ENCODE measurements at regions not wholly inside any gene's neighbourhood (a gene's known extent, or its start where the extent isn't known, plus 50 kb on each side); places are given as distances from the start of the nearest gene placed in this dataset.

- ChIA-PET POLR2A (ENCODE audit: low non-redundant PET) (no interaction called here), CTCF (no interaction called here)
- no peak for DNase-seq (ENCODE audit: low spot score)
- Histone ChIP-seq H3K4me3 (ENCODE audit: low read depth, low read length, poor library complexity, severe bottlenecking) (no peak overlapping the region), H3K4me1 (ENCODE audit: insufficient read depth, low read length, poor library complexity, severe bottlenecking) (no peaks in the 10 kb centered on the region), H3K36me3 (ENCODE audit: insufficient read depth, low read length, poor library complexity, severe bottlenecking) (no peaks in the 10 kb centered on the region), H3K27me3 (replicated peaks; ENCODE audit: insufficient read depth, low read depth, low read length, poor library complexity) (peaks cover 3% of the 10 kb centered on the region), H3K9me3 (ENCODE audit: low read depth, low read length, poor library complexity, severe bottlenecking) (no peaks in the 10 kb centered on the region), H3K27ac (ENCODE audit: low read depth, low read length, poor library complexity, severe bottlenecking) (no peak overlapping the region)
- intact Hi-C loops (cut with micrococcal nuclease; ENCODE audit: unreplicated experiment), result no loop called here
- BruUV-seq (replicated peaks), result no TSS peak
- TF ChIP-seq EZH2 (IDR thresholded peaks at IDR 0.05; ENCODE audit: borderline replicate concordance, low read depth, low read length, poor library complexity, severe bottlenecking), result no peak
- no peak for TF ChIP-seq CTCF (conservative IDR thresholded peaks at IDR 0.05; ENCODE audit: low read depth, low read length)
These were observed 458.5 kb downstream of the LMO7 start for GRCh38 chr13:76094645-76095044.

GRCh38 chr13:76091076-76091475, 454.9 kb downstream of the LMO7 start:
- H3K4me1 ChIP-seq (ENCODE audit: insufficient read depth, low read length, poor library complexity, severe bottlenecking), result no peaks in the 10 kb centered on the region
- H3K4me3 ChIP-seq (ENCODE audit: low read depth, low read length, poor library complexity, severe bottlenecking), result no peak overlapping the region
- no peaks in the 10 kb centered on the region for H3K36me3 ChIP-seq (ENCODE audit: insufficient read depth, low read length, poor library complexity, severe bottlenecking)
- no peak for DNase-seq (ENCODE audit: low spot score)
- intact Hi-C loops (cut with micrococcal nuclease; ENCODE audit: unreplicated experiment), result no loop called here
- H3K9me3 ChIP-seq (ENCODE audit: low read depth, low read length, poor library complexity, severe bottlenecking), result peaks cover 5% of the 10 kb centered on the region
- BruUV-seq (replicated peaks), result no TSS peak
- no peak for TF ChIP-seq CTCF (conservative IDR thresholded peaks at IDR 0.05; ENCODE audit: low read depth, low read length)
- TF ChIP-seq EZH2 (IDR thresholded peaks at IDR 0.05; ENCODE audit: borderline replicate concordance, low read depth, low read length, poor library complexity, severe bottlenecking), result no peak
- CTCF ChIA-PET, result no interaction called here
- H3K27ac ChIP-seq (ENCODE audit: low read depth, low read length, poor library complexity, severe bottlenecking), result no peak overlapping the region
- H3K27me3 ChIP-seq (replicated peaks; ENCODE audit: insufficient read depth, low read depth, low read length, poor library complexity), result no peaks in the 10 kb centered on the region
- POLR2A ChIA-PET (ENCODE audit: low non-redundant PET), result no interaction called here

DNA sequence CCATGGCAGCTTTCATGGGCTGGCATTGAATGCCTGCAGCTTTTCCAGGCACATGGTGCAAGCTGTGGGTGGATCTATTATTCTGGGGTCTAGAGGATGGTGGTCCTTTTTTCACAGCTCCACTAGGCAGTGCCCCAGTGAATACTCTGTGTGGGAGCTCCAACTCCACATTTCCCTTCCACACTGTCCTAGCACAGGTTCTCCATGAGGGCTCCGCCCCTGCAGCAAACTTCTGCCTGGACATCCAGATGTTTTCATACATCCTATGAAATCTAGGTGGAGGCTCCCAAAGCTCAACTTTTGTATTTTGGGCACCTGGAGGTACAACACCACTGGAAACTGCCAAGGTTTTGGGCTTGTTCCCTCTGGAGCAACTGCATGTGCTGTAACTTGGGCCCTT, 450.6 kb downstream of the LMO7 start:
- intact Hi-C loops (cut with micrococcal nuclease; ENCODE audit: unreplicated experiment), result no loop called here
- Histone ChIP-seq H3K36me3 (ENCODE audit: insufficient read depth, low read length, poor library complexity, severe bottlenecking) (no peaks in the 10 kb centered on the region), H3K9me3 (ENCODE audit: low read depth, low read length, poor library complexity, severe bottlenecking) (peaks cover 5% of the 10 kb centered on the region), H3K27me3 (replicated peaks; ENCODE audit: insufficient read depth, low read depth, low read length, poor library complexity) (no peaks in the 10 kb centered on the region), H3K4me1 (ENCODE audit: insufficient read depth, low read length, poor library complexity, severe bottlenecking) (no peaks in the 10 kb centered on the region), H3K4me3 (ENCODE audit: low read depth, low read length, poor library complexity, severe bottlenecking) (no peak overlapping the region), H3K27ac (ENCODE audit: low read depth, low read length, poor library complexity, severe bottlenecking) (no peak overlapping the region)
- ChIA-PET CTCF (no interaction called here), POLR2A (ENCODE audit: low non-redundant PET) (no interaction called here)
- no TSS peak for BruUV-seq (replicated peaks)
- no peak for DNase-seq (ENCODE audit: low spot score)
- no peak for TF ChIP-seq CTCF (conservative IDR thresholded peaks at IDR 0.05; ENCODE audit: low read depth, low read length)
- TF ChIP-seq EZH2 (IDR thresholded peaks at IDR 0.05; ENCODE audit: borderline replicate concordance, low read depth, low read length, poor library complexity, severe bottlenecking), result no peak

Data from A673 (cell line).